Left ventricle myocardium inferior (tissue), 1 donor: ENCODE measurements at regions not wholly inside any gene's neighbourhood (a gene's known extent, or its start where the extent isn't known, plus 50 kb on each side); places are given as distances from the start of the nearest gene placed in this dataset.
A peak's percentile ranks its signal among the peaks of the same experiment; 100 is the strongest.

Experiments used
- DNase-seq: peaks from one replicate; pipeline ENCODE4 v3.0.0-alpha.2; 2020
- H3K27ac ChIP-seq: fragments of 200-600 bp; replicated peaks from 2 replicates; pipeline ENCODE4 v1.8.0; 2021
- H3K27me3 ChIP-seq: fragments of 200-600 bp; 2 replicates; pipeline ENCODE4 v1.8.0; 2021; ENCODE audit warnings: low read depth
- H3K36me3 ChIP-seq: fragments of 200-600 bp; 2 replicates; pipeline ENCODE4 v1.8.0; 2021
- H3K4me1 ChIP-seq: fragments of 200-600 bp; 2 replicates; pipeline ENCODE4 v1.8.0; 2021
- H3K4me3 ChIP-seq: fragments of 200-600 bp; 2 replicates; pipeline ENCODE4 v1.8.0; 2021; ENCODE audit warnings: mild to moderate bottlenecking, moderate library complexity
- H3K9me3 ChIP-seq: fragments of 200-600 bp; replicated peaks from 2 replicates; pipeline ENCODE4 v1.8.0; 2021
- CTCF ChIP-seq: fragments of 200-600 bp; IDR thresholded peaks from 2 replicates; pipeline ENCODE4 v1.8.0; 2021; ENCODE audit warnings: antibody characterized with exemption, mild to moderate bottlenecking, borderline replicate concordance
- intact Hi-C: fragments of 100-400 bp; cut with micrococcal nuclease; formaldehyde crosslinking; loops from one replicate; pipeline ENCODE4 v1.11.0; 2022
- donor health status: DM: no; HTN: yes; CAD: no; lungs with severe emphysema.

DNA sequence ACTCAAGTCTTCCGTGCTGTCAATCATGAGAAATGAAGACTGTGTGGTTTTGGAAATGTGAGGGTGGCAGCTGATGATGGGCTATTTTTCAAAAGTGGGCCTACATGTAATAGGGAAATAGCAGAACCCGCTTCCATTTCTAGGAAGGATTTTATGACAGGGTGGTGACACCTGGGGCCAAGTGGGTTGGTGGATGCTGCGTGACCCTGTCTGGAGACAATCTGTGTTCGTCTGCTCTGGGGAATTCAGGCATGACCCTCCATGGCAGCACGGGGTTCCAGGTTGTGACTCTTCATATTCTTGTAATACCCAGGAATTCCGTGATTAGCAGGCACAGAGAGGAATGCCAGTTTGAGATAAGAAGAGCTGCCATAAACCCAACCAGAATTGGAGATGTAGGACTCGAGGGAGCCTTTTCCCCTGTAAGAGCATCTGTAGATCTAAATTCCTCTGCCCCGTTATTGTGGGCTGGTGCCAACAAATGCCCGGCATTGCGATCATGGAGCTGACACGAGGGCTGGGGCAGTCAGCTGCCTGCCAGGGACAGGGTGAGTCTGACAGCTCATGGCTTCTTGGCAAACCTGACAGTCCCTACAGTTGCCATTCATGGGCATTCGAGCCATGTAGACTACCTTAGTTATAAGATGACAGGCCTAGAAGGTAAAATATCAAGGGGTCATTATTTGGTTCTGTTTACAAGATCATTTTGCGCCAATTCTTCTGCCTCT, 279.7 kb downstream of the GADD45G start:
- TF ChIP-seq CTCF, result no peak
- no peaks in the 10 kb centered on the region for H3K36me3 ChIP-seq
- peaks cover 55% of the 10 kb centered on the region for H3K4me1 ChIP-seq
- intact Hi-C loops, result no loop called here
- H3K27ac ChIP-seq, result peak overlapping the region; percentile 85
- peak; percentile 72 for DNase-seq
- no peak overlapping the region for H3K4me3 ChIP-seq
- no peaks in the 10 kb centered on the region for H3K9me3 ChIP-seq
- no peaks in the 10 kb centered on the region for H3K27me3 ChIP-seq

- Histone ChIP-seq H3K27me3 (no peaks in the 10 kb centered on the region), H3K4me1 (peaks cover 49% of the 10 kb centered on the region), H3K27ac (peak overlapping the region; percentile 85), H3K36me3 (no peaks in the 10 kb centered on the region), H3K9me3 (no peaks in the 10 kb centered on the region), H3K4me3 (no peak overlapping the region)
- DNase-seq, result no peak
- no peak for TF ChIP-seq CTCF
- intact Hi-C loops, result no loop called here
Measured at GRCh38 chr9:89885156-89885555, 280.3 kb downstream of the GADD45G start.

DNA sequence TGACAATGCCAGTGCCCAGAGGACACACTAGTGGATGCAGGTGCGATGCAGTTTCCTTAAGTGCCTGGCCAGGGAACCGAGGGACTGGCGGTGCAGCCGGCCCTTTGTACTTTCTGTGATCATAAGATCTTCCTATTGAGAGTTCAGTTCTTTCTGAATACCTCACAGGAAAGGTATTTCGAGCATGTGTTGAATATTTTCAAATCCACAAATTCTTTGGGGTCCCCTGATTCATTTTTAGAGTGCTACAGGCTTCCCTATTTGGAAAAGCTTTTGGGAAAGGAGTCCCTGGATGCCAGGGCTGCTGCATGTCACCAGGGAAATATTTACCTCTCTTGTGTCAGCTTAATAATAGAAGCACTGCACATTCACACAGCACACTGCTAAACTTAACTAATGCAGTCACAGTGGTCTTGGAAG, 281.5 kb downstream of the GADD45G start:
- TF ChIP-seq CTCF, result no peak
- H3K27me3 ChIP-seq, result no peaks in the 10 kb centered on the region
- intact Hi-C loops, result no loop called here
- H3K27ac ChIP-seq, result peak overlapping the region; percentile 85
- H3K36me3 ChIP-seq, result no peaks in the 10 kb centered on the region
- no peaks in the 10 kb centered on the region for H3K9me3 ChIP-seq
- peaks cover 51% of the 10 kb centered on the region for H3K4me1 ChIP-seq
- no peak for DNase-seq
- no peak overlapping the region for H3K4me3 ChIP-seq

GRCh38 chr9:89887286-89887685, 282.5 kb downstream of the GADD45G start:
- no peaks in the 10 kb centered on the region for H3K27me3 ChIP-seq
- no peak overlapping the region for H3K4me3 ChIP-seq
- DNase-seq, result no peak
- TF ChIP-seq CTCF, result no peak
- peaks cover 61% of the 10 kb centered on the region for H3K4me1 ChIP-seq
- H3K9me3 ChIP-seq, result no peaks in the 10 kb centered on the region
- no peaks in the 10 kb centered on the region for H3K36me3 ChIP-seq
- peak overlapping the region; percentile 85 for H3K27ac ChIP-seq
- intact Hi-C loops, result no loop called here

DNA sequence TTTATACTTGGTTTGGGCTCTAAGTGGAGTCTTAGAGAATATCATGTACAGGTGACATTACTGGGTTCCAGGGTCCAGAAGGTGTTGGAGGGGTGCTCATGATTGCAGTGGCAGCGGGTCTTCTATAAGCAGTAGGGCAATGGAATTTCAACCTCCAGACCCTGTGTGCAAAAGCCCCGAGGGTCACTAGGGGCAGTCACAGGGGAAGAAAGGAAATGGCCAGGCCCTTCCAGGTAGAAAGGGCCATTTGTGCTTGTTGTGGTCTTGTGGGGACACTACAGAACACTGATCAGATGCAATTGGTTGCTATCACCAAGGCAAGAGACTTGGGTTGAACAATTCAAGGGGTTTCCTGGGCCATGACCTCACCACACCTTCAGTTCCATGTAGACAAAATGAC, 283.4 kb downstream of the GADD45G start:
- H3K9me3 ChIP-seq, result no peaks in the 10 kb centered on the region
- no peak for TF ChIP-seq CTCF

More for the DNA sequence above, 283.4 kb downstream of the GADD45G start:
- Histone ChIP-seq H3K27me3 (no peaks in the 10 kb centered on the region), H3K36me3 (no peaks in the 10 kb centered on the region), H3K4me1 (peaks cover 68% of the 10 kb centered on the region), H3K4me3 (no peak overlapping the region), H3K27ac (no peak overlapping the region)
- no peak for DNase-seq
- intact Hi-C loops, result no loop called here
